NCI-H748 treated with DMSO at 0.1 percent for 48 hours (cell line): ENCODE measurements at regions not wholly inside any gene's neighbourhood (a gene's known extent, or its start where the extent isn't known, plus 50 kb on each side); places are given as distances from the start of the nearest gene placed in this dataset.

ENCODE experiments used
- DNase-seq: peaks from one replicate; lab custom pipeline; 2025; lab: John Stamatoyannopoulos, UW

GRCh38 chr1:29825274-29825940 is 589.1 kb downstream of the PTPRU start:
- no peak for DNase-seq

- DNase-seq, result no peak
These were observed 588.4 kb downstream of the PTPRU start for GRCh38 chr1:29824511-29825273.

- no peak for DNase-seq
These were observed 587.7 kb downstream of the PTPRU start for GRCh38 chr1:29824025-29824424.

GRCh38 chr1:29823561-29823960 is 587.2 kb downstream of the PTPRU start:
- DNase-seq, result no peak

GRCh38 chr1:29821605-29822004 is 585.3 kb downstream of the PTPRU start:
- no peak for DNase-seq

- no peak for DNase-seq
These were observed 584.1 kb downstream of the PTPRU start for GRCh38 chr1:29820401-29820800.

GRCh38 chr1:29812408-29813135 is 576.2 kb downstream of the PTPRU start:
- no peak for DNase-seq

GRCh38 chr1:29811727-29812407 is 575.5 kb downstream of the PTPRU start:
- no peak for DNase-seq

GRCh38 chr1:29811247-29811646 is 574.9 kb downstream of the PTPRU start:
- DNase-seq, result no peak

GRCh38 chr1:29810121-29811120 is 574.1 kb downstream of the PTPRU start:
- no peak for DNase-seq

GRCh38 chr1:29809446-29810120 is 573.3 kb downstream of the PTPRU start:
- no peak for DNase-seq

GRCh38 chr1:29808141-29808995 is 572.0 kb downstream of the PTPRU start:
- DNase-seq, result no peak

- no peak for DNase-seq
These were observed 571.4 kb downstream of the PTPRU start for GRCh38 chr1:29807689-29808088.

- no peak for DNase-seq
These were observed 570.5 kb downstream of the PTPRU start for GRCh38 chr1:29806646-29807319.

- no peak for DNase-seq
These were observed 569.5 kb downstream of the PTPRU start for GRCh38 chr1:29805896-29806160.

GRCh38 chr1:29805122-29805895 is 569.0 kb downstream of the PTPRU start:
- no peak for DNase-seq

GRCh38 chr1:29804181-29804899 is 568.0 kb downstream of the PTPRU start:
- DNase-seq, result no peak

GRCh38 chr1:29803486-29803885 is 567.2 kb downstream of the PTPRU start:
- no peak for DNase-seq
